K562 (cell line): ENCODE measurements at regions not wholly inside any gene's neighbourhood (a gene's known extent, or its start where the extent isn't known, plus 50 kb on each side); places are given as distances from the start of the nearest gene placed in this dataset.

Experiments
- ATF7 ChIP-seq: fragments of 450-650 bp; IDR thresholded peaks from 2 replicates; pipeline ENCODE4 v1.7.1; 2014; ENCODE audit warnings: mild to moderate bottlenecking, moderate library complexity
- CBFA2T2 ChIP-seq: fragments of 450-650 bp; conservative IDR thresholded peaks from 2 replicates; pipeline ENCODE4 v1.6.1; 2017; ENCODE audit warnings: mild to moderate bottlenecking
- COPS2 ChIP-seq: fragments of 450-650 bp; conservative IDR thresholded peaks from 2 replicates; pipeline ENCODE4 v1.6.1; 2016; ENCODE audit warnings: mild to moderate bottlenecking, moderate library complexity
- CREM ChIP-seq: IDR thresholded peaks from 2 replicates; pipeline ENCODE4 v1.6.1; 2014; ENCODE audit warnings: antibody characterized with exemption, low read depth
- EHMT2 ChIP-seq: fragments of 450-650 bp; IDR thresholded peaks from 2 replicates; pipeline ENCODE4 v1.6.1; 2018; ENCODE audit warnings: antibody characterized with exemption
- GATAD2B ChIP-seq: fragments of 450-650 bp; IDR thresholded peaks from 2 replicates; pipeline ENCODE4 v1.6.1; 2017; ENCODE audit warnings: mild to moderate bottlenecking, borderline replicate concordance
- KLF16 ChIP-seq: IDR thresholded peaks from 2 replicates; pipeline ENCODE4 v1.6.1; 2016; ENCODE audit warnings: antibody characterized with exemption
- SAFB2 ChIP-seq: fragments of 200-400 bp; formaldehyde crosslinking; IDR thresholded peaks from 2 replicates; pipeline ENCODE4 v1.6.1; 2018; ENCODE audit warnings: borderline replicate concordance, low read length, low read depth, moderate library complexity; ENCODE audit not compliant: severe bottlenecking
- TEAD1 ChIP-seq, 2 experiments: fragments of 450-650 bp in 1 of 2; sonication (generic) in 1 of 2; formaldehyde crosslinking; IDR thresholded peaks; 2 replicates each; pipeline versions ENCODE4 v1.4.0 to v1.8.0; 2020 to 2022; ENCODE audit warnings: mild to moderate bottlenecking in 2 of 2, missing genetic modification reagents in 1 of 2
- TEAD4 ChIP-seq, 2 experiments: sonication (generic) in 1 of 2; formaldehyde crosslinking in 1 of 2; IDR thresholded peaks; 2 replicates each; pipeline versions ENCODE4 v1.6.1 to v1.8.0; 2012 to 2022; ENCODE audit warnings: borderline replicate concordance in 1 of 2, inconsistent platforms in 1 of 2, low read length in 1 of 2, mild to moderate bottlenecking in 1 of 2, missing genetic modification reagents in 1 of 2
- U2AF2 ChIP-seq: fragments of 200-400 bp; formaldehyde crosslinking; optimal IDR thresholded peaks from 2 replicates; pipeline ENCODE3; 2017; ENCODE audit warnings: low read depth, mild to moderate bottlenecking, low read length
- ZC3H4 ChIP-seq: sonication (generic); formaldehyde crosslinking; IDR thresholded peaks from 2 replicates; pipeline ENCODE4 v1.9.0; 2021; ENCODE audit warnings: missing genetic modification reagents, borderline replicate concordance
- ZNF146 ChIP-seq: IDR thresholded peaks from one replicate; pipeline ENCODE4 v1.6.1; 2018; ENCODE audit warnings: missing compliant biosample characterization; ENCODE audit not compliant: unreplicated experiment
- TF ChIP-seq, protein P1 (sequence below), 3 experiments: fragments of 200-800 bp in 1 of 3; fragments of 250-450 bp in 1 of 3; fragments of 450-650 bp in 1 of 3; sonication (Bioruptor Pico) in 1 of 3; sonication (Bioruptor generic) in 1 of 3; formaldehyde crosslinking in 1 of 3; IDR thresholded peaks; 2 replicates each; pipeline versions ENCODE4 v1.6.1 to v1.8.0; 2016 to 2022; ENCODE audit warnings: mild to moderate bottlenecking in 2 of 3, missing genetic modification characterization in 2 of 3, missing compliant biosample characterization in 1 of 3, moderate library complexity in 1 of 3
- TF ChIP-seq, protein P2 (sequence below), 2 experiments: IDR thresholded peaks in 1 of 2; conservative IDR thresholded peaks in 1 of 2; 2 replicates each; pipeline ENCODE4 v1.6.1; 2016; ENCODE audit warnings: low read depth in 2 of 2, mild to moderate bottlenecking in 1 of 2, missing compliant biosample characterization in 1 of 2, missing genetic modification characterization in 1 of 2, moderate library complexity in 1 of 2
- TF ChIP-seq, protein P3 (sequence below): IDR thresholded peaks from 2 replicates; pipeline ENCODE4 v1.6.1; 2014; ENCODE audit warnings: antibody characterized with exemption
- TF ChIP-seq, protein P4 (sequence below): fragments of 250-450 bp; sonication (Bioruptor Pico); IDR thresholded peaks from 2 replicates; pipeline ENCODE4 v1.8.0; 2021; ENCODE audit warnings: mild to moderate bottlenecking, moderate library complexity

DNA sequence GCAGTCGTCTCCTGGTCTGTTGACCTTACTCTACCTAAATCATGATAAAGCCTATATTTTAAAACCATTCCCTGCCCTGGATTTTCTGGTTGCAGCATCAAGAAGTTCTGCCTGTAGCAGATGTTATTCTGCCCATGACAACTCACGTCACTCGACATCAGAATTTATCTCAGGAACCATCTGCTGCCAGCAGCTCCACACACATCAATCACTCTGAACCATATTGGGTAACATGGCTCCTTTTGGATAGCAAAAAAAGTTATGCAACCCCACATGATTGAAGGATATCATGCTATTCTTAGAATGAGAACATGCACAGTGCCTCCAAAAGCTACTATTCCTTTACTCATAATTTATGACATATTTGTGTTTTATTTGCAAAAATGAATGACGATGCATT, 341.4 kb downstream of the DHRSX start (continued):
- TF ChIP-seq, protein P1, sequence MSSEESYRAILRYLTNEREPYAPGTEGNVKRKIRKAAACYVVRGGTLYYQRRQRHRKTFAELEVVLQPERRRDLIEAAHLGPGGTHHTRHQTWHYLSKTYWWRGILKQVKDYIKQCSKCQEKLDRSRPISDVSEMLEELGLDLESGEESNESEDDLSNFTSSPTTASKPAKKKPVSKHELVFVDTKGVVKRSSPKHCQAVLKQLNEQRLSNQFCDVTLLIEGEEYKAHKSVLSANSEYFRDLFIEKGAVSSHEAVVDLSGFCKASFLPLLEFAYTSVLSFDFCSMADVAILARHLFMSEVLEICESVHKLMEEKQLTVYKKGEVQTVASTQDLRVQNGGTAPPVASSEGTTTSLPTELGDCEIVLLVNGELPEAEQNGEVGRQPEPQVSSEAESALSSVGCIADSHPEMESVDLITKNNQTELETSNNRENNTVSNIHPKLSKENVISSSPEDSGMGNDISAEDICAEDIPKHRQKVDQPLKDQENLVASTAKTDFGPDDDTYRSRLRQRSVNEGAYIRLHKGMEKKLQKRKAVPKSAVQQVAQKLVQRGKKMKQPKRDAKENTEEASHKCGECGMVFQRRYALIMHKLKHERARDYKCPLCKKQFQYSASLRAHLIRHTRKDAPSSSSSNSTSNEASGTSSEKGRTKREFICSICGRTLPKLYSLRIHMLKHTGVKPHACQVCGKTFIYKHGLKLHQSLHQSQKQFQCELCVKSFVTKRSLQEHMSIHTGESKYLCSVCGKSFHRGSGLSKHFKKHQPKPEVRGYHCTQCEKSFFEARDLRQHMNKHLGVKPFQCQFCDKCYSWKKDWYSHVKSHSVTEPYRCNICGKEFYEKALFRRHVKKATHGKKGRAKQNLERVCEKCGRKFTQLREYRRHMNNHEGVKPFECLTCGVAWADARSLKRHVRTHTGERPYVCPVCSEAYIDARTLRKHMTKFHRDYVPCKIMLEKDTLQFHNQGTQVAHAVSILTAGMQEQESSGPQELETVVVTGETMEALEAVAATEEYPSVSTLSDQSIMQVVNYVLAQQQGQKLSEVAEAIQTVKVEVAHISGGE (CRISPR knock-in tag; IDR thresholded peaks at IDR 0.05) = no peak
- TF ChIP-seq ATF7 (peak; percentile 53; the same call in 1 of the 2 replicates), SAFB2 (no peak), GATAD2B (no peak), COPS2 (no peak), CBFA2T2 (peak; percentile 74), EHMT2 (no peak), TEAD1 (CRISPR knock-in tag; IDR thresholded peaks at IDR 0.05) (no peak), U2AF2 (no peak), KLF16 (peak; percentile 50; the same call in 1 of the 2 replicates), ZC3H4 (no peak), TEAD4 (IDR thresholded peaks at IDR 0.05; ENCODE audit: low read length) (peak; percentile 84), TEAD4 (CRISPR knock-in tag; IDR thresholded peaks at IDR 0.05; ENCODE audit: borderline replicate concordance) (no peak), ZNF146 (CRISPR knock-in tag) (no peak), CREM (peak; percentile 49)
- TF ChIP-seq, protein P2, sequence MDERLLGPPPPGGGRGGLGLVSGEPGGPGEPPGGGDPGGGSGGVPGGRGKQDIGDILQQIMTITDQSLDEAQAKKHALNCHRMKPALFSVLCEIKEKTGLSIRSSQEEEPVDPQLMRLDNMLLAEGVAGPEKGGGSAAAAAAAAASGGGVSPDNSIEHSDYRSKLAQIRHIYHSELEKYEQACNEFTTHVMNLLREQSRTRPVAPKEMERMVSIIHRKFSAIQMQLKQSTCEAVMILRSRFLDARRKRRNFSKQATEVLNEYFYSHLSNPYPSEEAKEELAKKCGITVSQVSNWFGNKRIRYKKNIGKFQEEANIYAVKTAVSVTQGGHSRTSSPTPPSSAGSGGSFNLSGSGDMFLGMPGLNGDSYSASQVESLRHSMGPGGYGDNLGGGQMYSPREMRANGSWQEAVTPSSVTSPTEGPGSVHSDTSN (CRISPR knock-in tag; IDR thresholded peaks at IDR 0.05; ENCODE audit: low read depth) = peak; percentile 55
- TF ChIP-seq, protein P2 (tag; conservative IDR thresholded peaks at IDR 0.05; ENCODE audit: low read depth) = peak; percentile 97
- TF ChIP-seq, protein P3, sequence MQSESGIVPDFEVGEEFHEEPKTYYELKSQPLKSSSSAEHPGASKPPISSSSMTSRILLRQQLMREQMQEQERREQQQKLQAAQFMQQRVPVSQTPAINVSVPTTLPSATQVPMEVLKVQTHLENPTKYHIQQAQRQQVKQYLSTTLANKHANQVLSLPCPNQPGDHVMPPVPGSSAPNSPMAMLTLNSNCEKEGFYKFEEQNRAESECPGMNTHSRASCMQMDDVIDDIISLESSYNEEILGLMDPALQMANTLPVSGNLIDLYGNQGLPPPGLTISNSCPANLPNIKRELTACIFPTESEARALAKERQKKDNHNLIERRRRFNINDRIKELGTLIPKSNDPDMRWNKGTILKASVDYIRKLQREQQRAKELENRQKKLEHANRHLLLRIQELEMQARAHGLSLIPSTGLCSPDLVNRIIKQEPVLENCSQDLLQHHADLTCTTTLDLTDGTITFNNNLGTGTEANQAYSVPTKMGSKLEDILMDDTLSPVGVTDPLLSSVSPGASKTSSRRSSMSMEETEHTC = no peak
- TF ChIP-seq, protein P4, sequence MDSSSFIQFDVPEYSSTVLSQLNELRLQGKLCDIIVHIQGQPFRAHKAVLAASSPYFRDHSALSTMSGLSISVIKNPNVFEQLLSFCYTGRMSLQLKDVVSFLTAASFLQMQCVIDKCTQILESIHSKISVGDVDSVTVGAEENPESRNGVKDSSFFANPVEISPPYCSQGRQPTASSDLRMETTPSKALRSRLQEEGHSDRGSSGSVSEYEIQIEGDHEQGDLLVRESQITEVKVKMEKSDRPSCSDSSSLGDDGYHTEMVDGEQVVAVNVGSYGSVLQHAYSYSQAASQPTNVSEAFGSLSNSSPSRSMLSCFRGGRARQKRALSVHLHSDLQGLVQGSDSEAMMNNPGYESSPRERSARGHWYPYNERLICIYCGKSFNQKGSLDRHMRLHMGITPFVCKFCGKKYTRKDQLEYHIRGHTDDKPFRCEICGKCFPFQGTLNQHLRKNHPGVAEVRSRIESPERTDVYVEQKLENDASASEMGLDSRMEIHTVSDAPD (CRISPR knock-in tag) = no peak
